GM12878 (cell line): ENCODE measurements at regions not wholly inside any gene's neighbourhood (a gene's known extent, or its start where the extent isn't known, plus 50 kb on each side); places are given as distances from the start of the nearest gene placed in this dataset.

Source experiments
- ATAC-seq: fragments of 200-7000 bp; cut with Tn5 transposase; 3 replicates; pipeline ENCODE4 v1.9.1; 2020; ENCODE audit warnings: mild to moderate bottlenecking, moderate library complexity
- BruUV-seq: library from RNA; stranded (reverse); fragments of 400-500 nt; replicated peaks from 2 replicates; lab custom pipeline; 2021; lab: Mats Ljungman, UMichigan
- CTCF ChIA-PET: fragments of 300-600 bp; sonication (Branson Sonifier 250); formaldehyde crosslinking; extraction: SDS; loops from one replicate; lab custom pipeline; 2021; ENCODE audit warnings: inconsistent platforms; lab: Yijun Ruan, JAX
- POLR2A ChIA-PET: fragments of 350-600 bp; formaldehyde crosslinking; extraction: SDS; loops from one replicate; lab custom pipeline; 2021; ENCODE audit warnings: inconsistent platforms; lab: Charles Lee
- RAD21 ChIA-PET: fragments of 300-600 bp; sonication (Branson Sonifier 250); formaldehyde crosslinking; loops from one replicate; lab custom pipeline; 2023; ENCODE audit warnings: antibody characterized with exemption; ENCODE audit not compliant: unreplicated experiment; lab: Charles Lee
- SMC1A ChIA-PET: fragments of 300-600 bp; sonication (Branson Sonifier 250); formaldehyde crosslinking; loops from one replicate; lab custom pipeline; 2023; ENCODE audit not compliant: unreplicated experiment, uncharacterized antibody; lab: Charles Lee
- DNase-seq: peaks from one replicate; pipeline ENCODE4 v3.0.0-alpha.2; 2011; ENCODE audit warnings: low read depth, low spot score
- FAIRE-seq: peaks from 3 replicates; lab custom pipeline; 2011; peaks lifted over from hg19 to GRCh38; lab: Jason Lieb, UNC
- H2AFZ ChIP-seq: 2 replicates; pipeline ENCODE4 v1.6.0; 2011; ENCODE audit warnings: low read depth, low read length, control low read depth; ENCODE audit not compliant: control insufficient read depth
- H3K27ac ChIP-seq: 2 replicates; pipeline ENCODE4 v1.5.1; 2011; ENCODE audit warnings: control low read depth; ENCODE audit not compliant: control insufficient read depth, insufficient read depth
- H3K27me3 ChIP-seq, 2 experiments: replicated peaks in 1 of 2; 2 replicates each; pipeline versions ENCODE4 v1.6.0 to v1.6.1; 2011; ENCODE audit warnings: low read length in 1 of 2; ENCODE audit not compliant: control insufficient read depth in 2 of 2, insufficient read depth in 2 of 2
- H3K36me3 ChIP-seq, 2 experiments: 2 replicates each; pipeline ENCODE4 v1.5.1; 2011; ENCODE audit warnings: low read length in 1 of 2; ENCODE audit not compliant: control insufficient read depth in 2 of 2, insufficient read depth in 2 of 2
- H3K4me1 ChIP-seq: 2 replicates; pipeline ENCODE4 v1.6.1; 2011; ENCODE audit warnings: mild to moderate bottlenecking, low read length, moderate library complexity, mixed read lengths; ENCODE audit not compliant: control insufficient read depth, insufficient read depth
- H3K4me2 ChIP-seq: 2 replicates; pipeline ENCODE4 v1.6.0; 2011; ENCODE audit warnings: control low read depth; ENCODE audit not compliant: control insufficient read depth, insufficient read depth
- H3K4me3 ChIP-seq: fragments of 200-600 bp; sonication (generic); 2 replicates; pipeline ENCODE4 v1.5.1; 2016
- H3K79me2 ChIP-seq: 2 replicates; pipeline ENCODE4 v1.6.0; 2011; ENCODE audit warnings: low read length; ENCODE audit not compliant: control insufficient read depth, insufficient read depth
- H3K9ac ChIP-seq: 2 replicates; pipeline ENCODE4 v1.8.0; 2011; ENCODE audit warnings: low read length, control low read depth, mixed read lengths; ENCODE audit not compliant: control insufficient read depth, insufficient read depth
- H3K9me3 ChIP-seq: replicated peaks from 3 replicates; pipeline ENCODE4 v1.5.1; 2011; ENCODE audit warnings: mild to moderate bottlenecking, low read length; ENCODE audit not compliant: control insufficient read depth, insufficient read depth
- H4K20me1 ChIP-seq: 2 replicates; pipeline ENCODE4 v1.6.0; 2011; ENCODE audit not compliant: control insufficient read depth, insufficient read depth
- BCL3 ChIP-seq: IDR thresholded peaks from 2 replicates; pipeline ENCODE4 v1.6.1; 2011; ENCODE audit warnings: borderline replicate concordance, low read depth, mild to moderate bottlenecking, moderate library complexity, low read length; ENCODE audit not compliant: insufficient read depth, poor library complexity, severe bottlenecking
- BHLHE40 ChIP-seq, 2 experiments: fragments of 450-650 bp in 1 of 2; IDR thresholded peaks; 2 replicates each; pipeline ENCODE4 v1.6.1; 2011 to 2017; ENCODE audit warnings: low read depth in 2 of 2, borderline replicate concordance in 1 of 2, improper control_type of control experiment in 1 of 2, low read length in 1 of 2, mild to moderate bottlenecking in 1 of 2
- CREM ChIP-seq: IDR thresholded peaks from 2 replicates; pipeline ENCODE4 v1.6.1; 2014; ENCODE audit warnings: antibody characterized with exemption, low read depth
- EP300 ChIP-seq, 2 experiments: fragments of 150-350 bp in 1 of 2; IDR thresholded peaks; 2 replicates each; pipeline ENCODE4 v1.6.1; 2011 to 2012; ENCODE audit warnings: low read depth in 2 of 2, low read length in 2 of 2, borderline replicate concordance in 1 of 2, improper control_type of control experiment in 1 of 2, inconsistent platforms in 1 of 2; ENCODE audit not compliant: control insufficient read depth in 1 of 2
- RCOR1 ChIP-seq: conservative IDR thresholded peaks from 2 replicates; pipeline ENCODE4 v1.6.1; 2012; ENCODE audit warnings: low read depth, low read length, improper control_type of control experiment
- ZNF217 ChIP-seq: fragments of 450-650 bp; IDR thresholded peaks from 2 replicates; pipeline ENCODE4 v1.6.1; 2017; ENCODE audit warnings: antibody characterized with exemption, mild to moderate bottlenecking
- ZSCAN29 ChIP-seq: fragments of 450-650 bp; IDR thresholded peaks from 2 replicates; pipeline ENCODE4 v1.6.1; 2017; ENCODE audit warnings: mild to moderate bottlenecking, moderate library complexity
- WGBS: methylation state at CpG from one replicate; pipeline ENCODE4 v1.1.6; 2016; ENCODE audit warnings: low lambda C conversion rate; ENCODE audit not compliant: insufficient replicate concordance, insufficient coverage; ENCODE audit errors: missing lambda C conversion rate; 5-methylcytosine and 5-hydroxymethylcytosine counted together
- in situ Hi-C: fragments of 300-500 bp; cut with MboI; formaldehyde crosslinking; loops from 9 replicates; pipeline ENCODE4 v1.14.3; 2018; ENCODE audit warnings: mixed read lengths
- intact Hi-C: fragments of 100-400 bp; cut with micrococcal nuclease; formaldehyde crosslinking; loops from one replicate; pipeline ENCODE4 v1.14.2; 2022; ENCODE audit not compliant: unreplicated experiment
- TF ChIP-seq, protein P1 (sequence below): fragments of 450-650 bp; formaldehyde crosslinking; IDR thresholded peaks from 2 replicates; pipeline ENCODE4 v1.4.0; 2022; ENCODE audit warnings: mild to moderate bottlenecking, moderate library complexity
- TF ChIP-seq, protein P2 (sequence below): fragments of 450-650 bp; IDR thresholded peaks from 2 replicates; pipeline ENCODE4 v1.6.1; 2017; ENCODE audit warnings: mild to moderate bottlenecking

GRCh38 chr20:40957265-40957760, 71.3 kb upstream of the TOP1 start (continued):
- TF ChIP-seq, protein P1, sequence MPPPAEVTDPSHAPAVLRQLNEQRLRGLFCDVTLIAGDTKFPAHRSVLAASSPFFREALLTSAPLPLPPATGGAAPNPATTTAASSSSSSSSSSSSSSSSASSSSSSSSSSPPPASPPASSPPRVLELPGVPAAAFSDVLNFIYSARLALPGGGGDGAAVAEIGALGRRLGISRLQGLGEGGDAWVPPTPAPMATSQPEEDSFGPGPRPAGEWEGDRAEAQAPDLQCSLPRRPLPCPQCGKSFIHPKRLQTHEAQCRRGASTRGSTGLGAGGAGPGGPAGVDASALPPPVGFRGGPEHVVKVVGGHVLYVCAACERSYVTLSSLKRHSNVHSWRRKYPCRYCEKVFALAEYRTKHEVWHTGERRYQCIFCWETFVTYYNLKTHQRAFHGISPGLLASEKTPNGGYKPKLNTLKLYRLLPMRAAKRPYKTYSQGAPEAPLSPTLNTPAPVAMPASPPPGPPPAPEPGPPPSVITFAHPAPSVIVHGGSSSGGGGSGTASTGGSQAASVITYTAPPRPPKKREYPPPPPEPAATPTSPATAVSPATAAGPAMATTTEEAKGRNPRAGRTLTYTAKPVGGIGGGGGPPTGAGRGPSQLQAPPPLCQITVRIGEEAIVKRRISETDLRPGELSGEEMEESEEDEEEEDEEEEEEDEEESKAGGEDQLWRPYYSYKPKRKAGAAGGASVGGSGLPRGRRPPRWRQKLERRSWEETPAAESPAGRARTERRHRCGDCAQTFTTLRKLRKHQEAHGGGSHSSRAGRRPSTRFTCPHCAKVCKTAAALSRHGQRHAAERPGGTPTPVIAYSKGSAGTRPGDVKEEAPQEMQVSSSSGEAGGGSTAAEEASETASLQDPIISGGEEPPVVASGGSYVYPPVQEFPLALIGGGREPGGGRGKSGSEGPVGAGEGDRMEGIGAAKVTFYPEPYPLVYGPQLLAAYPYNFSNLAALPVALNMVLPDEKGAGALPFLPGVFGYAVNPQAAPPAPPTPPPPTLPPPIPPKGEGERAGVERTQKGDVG (CRISPR knock-in tag): no peak
- TF ChIP-seq, all 136 proteins: peak for 0

DNA sequence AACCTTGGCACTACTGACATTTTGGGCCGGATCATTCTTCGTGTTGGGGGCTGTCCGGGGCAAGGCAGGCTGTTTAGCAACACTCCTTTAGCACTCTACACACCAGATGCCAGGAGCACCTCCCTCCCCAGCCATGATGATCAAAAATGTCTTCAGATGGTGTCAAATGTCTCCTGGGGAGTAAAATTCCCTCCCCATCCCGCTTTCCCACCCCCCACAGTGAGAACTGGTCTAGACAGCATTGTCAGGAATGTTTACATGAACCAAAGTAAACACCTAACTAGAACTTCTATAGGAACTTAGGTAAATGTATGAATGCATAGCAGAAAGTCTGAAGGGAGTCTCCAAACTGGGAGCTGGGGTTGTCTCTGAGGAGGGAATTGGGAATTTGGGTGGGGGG, 70.0 kb upstream of the TOP1 start:
- FAIRE-seq: no peak
- SMC1A ChIA-PET: no interaction called here
- ATAC-seq: no peak
- Histone ChIP-seq H3K9me3 (no peaks in the 10 kb centered on the region; the same call in 2 of the 3 replicates), H3K4me3 (no peak overlapping the region), H2AFZ (no peak overlapping the region), H3K27me3 (no peaks in the 10 kb centered on the region; a peak in 1 of 4 replicates), H3K79me2 (no peaks in the 10 kb centered on the region), H3K9ac (no peak overlapping the region)
- CTCF ChIA-PET: interaction anchor here (0.6 kb wide), 1 partner anchor 10 kb away, joined by 7 read pairs; no protein-coding TSS in a partner anchor
- in situ Hi-C loops: no loop called here
- RAD21 ChIA-PET: no interaction called here
- no peak for TF ChIP-seq RCOR1
- TF ChIP-seq ZSCAN29: no peak
- TF ChIP-seq, protein P2, sequence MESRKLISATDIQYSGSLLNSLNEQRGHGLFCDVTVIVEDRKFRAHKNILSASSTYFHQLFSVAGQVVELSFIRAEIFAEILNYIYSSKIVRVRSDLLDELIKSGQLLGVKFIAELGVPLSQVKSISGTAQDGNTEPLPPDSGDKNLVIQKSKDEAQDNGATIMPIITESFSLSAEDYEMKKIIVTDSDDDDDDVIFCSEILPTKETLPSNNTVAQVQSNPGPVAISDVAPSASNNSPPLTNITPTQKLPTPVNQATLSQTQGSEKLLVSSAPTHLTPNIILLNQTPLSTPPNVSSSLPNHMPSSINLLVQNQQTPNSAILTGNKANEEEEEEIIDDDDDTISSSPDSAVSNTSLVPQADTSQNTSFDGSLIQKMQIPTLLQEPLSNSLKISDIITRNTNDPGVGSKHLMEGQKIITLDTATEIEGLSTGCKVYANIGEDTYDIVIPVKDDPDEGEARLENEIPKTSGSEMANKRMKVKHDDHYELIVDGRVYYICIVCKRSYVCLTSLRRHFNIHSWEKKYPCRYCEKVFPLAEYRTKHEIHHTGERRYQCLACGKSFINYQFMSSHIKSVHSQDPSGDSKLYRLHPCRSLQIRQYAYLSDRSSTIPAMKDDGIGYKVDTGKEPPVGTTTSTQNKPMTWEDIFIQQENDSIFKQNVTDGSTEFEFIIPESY: no peak
- no peak for TF ChIP-seq BHLHE40 (IDR thresholded peaks at IDR 0.05; ENCODE audit: borderline replicate concordance in 1 of 2, low read depth in 2 of 2, low read length in 1 of 2)
- no peak for TF ChIP-seq BCL3
- no peak for TF ChIP-seq EP300 (IDR thresholded peaks at IDR 0.05; ENCODE audit: borderline replicate concordance in 1 of 2, control insufficient read depth in 1 of 2, low read depth in 2 of 2, low read length in 2 of 2)
- TF ChIP-seq ZNF217: no peak
- no peak for TF ChIP-seq CREM
- TF ChIP-seq, all 136 proteins: peak for 0
- BruUV-seq: no TSS peak
- POLR2A ChIA-PET: interaction anchor here (0.6 kb wide), 1 partner anchor 1887 kb away, joined by 7 read pairs; no protein-coding TSS in a partner anchor
- H3K36me3 ChIP-seq: no peaks in the 10 kb centered on the region
- no peak for DNase-seq
- no peak overlapping the region for H3K27ac ChIP-seq
- no peak overlapping the region for H3K4me2 ChIP-seq
- WGBS: 20% methylated on average over 4 of the region's 4 CpGs
- intact Hi-C loops: no loop called here
- no peaks in the 10 kb centered on the region for H4K20me1 ChIP-seq
- peaks cover 3% of the 10 kb centered on the region; the same call in 1 of the 2 replicates for H3K4me1 ChIP-seq
